Erythroblast (primary cell): ENCODE measurements at regions not wholly inside any gene's neighbourhood (a gene's known extent, or its start where the extent isn't known, plus 50 kb on each side); places are given as distances from the start of the nearest gene placed in this dataset.

Experiments used
- GATA1 ChIP-seq: IDR thresholded peaks from 2 replicates; pipeline ENCODE4 v1.6.1; 2011; ENCODE audit warnings: low read depth, mild to moderate bottlenecking, control low read depth, low read length, moderate library complexity
- POLR2A ChIP-seq: IDR thresholded peaks from 2 replicates; pipeline ENCODE4 v1.6.1; 2011; ENCODE audit warnings: mild to moderate bottlenecking, low read length

DNA sequence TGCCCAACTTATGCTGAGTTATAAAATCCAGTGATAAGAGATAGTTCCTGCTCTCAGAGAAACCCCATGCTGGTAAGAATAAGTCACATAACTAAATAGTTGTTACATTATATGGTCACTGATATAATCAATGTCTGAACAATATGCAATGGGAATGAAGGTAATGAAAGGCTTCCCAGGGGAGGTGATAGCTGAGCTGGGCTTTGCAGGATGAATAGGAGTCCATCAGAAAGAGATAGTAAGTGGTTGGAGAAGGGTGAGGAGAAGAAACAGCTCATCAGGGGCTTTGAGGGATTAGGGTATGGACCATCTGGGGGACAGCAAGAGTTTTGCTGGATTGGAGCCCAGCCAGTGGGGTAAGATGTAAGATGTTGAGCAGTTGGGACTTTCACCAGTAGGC lies 266.7 kb upstream of the CRY1 start:
- TF ChIP-seq POLR2A (no peak), GATA1 (no peak)
